T-helper 2 cell treated with Interferon-gamma antibody and Interleukin-4, amounts not matched to agents 5 μg/mL and 100 μg/mL, for 36 hours (primary cell): ENCODE measurements at regions not wholly inside any gene's neighbourhood (a gene's known extent, or its start where the extent isn't known, plus 50 kb on each side); places are given as distances from the start of the nearest gene placed in this dataset.

Source experiments
- DNase-seq: peaks from one replicate; pipeline ENCODE4 v3.0.0; 2021; ENCODE audit warnings: low spot score
- H3K27ac Mint-ChIP-seq: one replicate; pipeline ENCODE4 v1.8.0; 2021; ENCODE audit warnings: mild to moderate bottlenecking, mixed read lengths
- H3K27me3 Mint-ChIP-seq: one replicate; pipeline ENCODE4 v1.8.0; 2021; ENCODE audit warnings: low read depth, mixed read lengths
- H3K36me3 Mint-ChIP-seq: one replicate; pipeline ENCODE4 v1.8.0; 2021; ENCODE audit warnings: low read depth, mixed read lengths
- H3K4me1 Mint-ChIP-seq: one replicate; pipeline ENCODE4 v1.8.0; 2021; ENCODE audit warnings: low read depth, mixed read lengths
- H3K4me3 Mint-ChIP-seq: one replicate; pipeline ENCODE4 v1.8.0; 2022; ENCODE audit warnings: mild to moderate bottlenecking, moderate library complexity, mixed read lengths
- H3K9me3 Mint-ChIP-seq: one replicate; pipeline ENCODE4 v1.8.0; 2021; ENCODE audit warnings: mixed read lengths

- H3K9me3 Mint-ChIP-seq, result no peaks in the 10 kb centered on the region
- H3K4me1 Mint-ChIP-seq, result no peaks in the 10 kb centered on the region
- no peak overlapping the region for H3K4me3 Mint-ChIP-seq
- no peak for DNase-seq
- no peaks in the 10 kb centered on the region for H3K36me3 Mint-ChIP-seq
- H3K27ac Mint-ChIP-seq, result no peak overlapping the region
- H3K27me3 Mint-ChIP-seq, result no peaks in the 10 kb centered on the region
These were observed 81.9 kb upstream of the HEPHL1 start for GRCh38 chr11:93939084-93939760.

- H3K4me3 Mint-ChIP-seq, result no peak overlapping the region
- no peaks in the 10 kb centered on the region for H3K9me3 Mint-ChIP-seq
- H3K36me3 Mint-ChIP-seq, result no peaks in the 10 kb centered on the region
- no peaks in the 10 kb centered on the region for H3K4me1 Mint-ChIP-seq
- no peak for DNase-seq
- H3K27ac Mint-ChIP-seq, result no peak overlapping the region
- no peaks in the 10 kb centered on the region for H3K27me3 Mint-ChIP-seq
These were observed 80.8 kb upstream of the HEPHL1 start for GRCh38 chr11:93940395-93940794.

GRCh38 chr11:93942176-93942575, 79.0 kb upstream of the HEPHL1 start:
- Mint-ChIP-seq H3K4me1 (no peaks in the 10 kb centered on the region), H3K4me3 (no peak overlapping the region), H3K36me3 (no peaks in the 10 kb centered on the region), H3K27ac (no peak overlapping the region), H3K9me3 (no peaks in the 10 kb centered on the region), H3K27me3 (no peaks in the 10 kb centered on the region)
- DNase-seq, result no peak

GRCh38 chr11:93945596-93945995, 75.6 kb upstream of the HEPHL1 start:
- Mint-ChIP-seq H3K9me3 (no peaks in the 10 kb centered on the region), H3K36me3 (no peaks in the 10 kb centered on the region), H3K4me1 (no peaks in the 10 kb centered on the region), H3K4me3 (no peak overlapping the region), H3K27me3 (no peaks in the 10 kb centered on the region), H3K27ac (no peak overlapping the region)
- DNase-seq, result no peak

- no peak for DNase-seq
- Mint-ChIP-seq H3K27me3 (no peaks in the 10 kb centered on the region), H3K27ac (no peak overlapping the region), H3K4me1 (no peaks in the 10 kb centered on the region), H3K9me3 (no peaks in the 10 kb centered on the region), H3K36me3 (no peaks in the 10 kb centered on the region), H3K4me3 (no peak overlapping the region)
These were observed 68.9 kb upstream of the HEPHL1 start for GRCh38 chr11:93952082-93952780.

- Mint-ChIP-seq H3K4me3 (no peak overlapping the region), H3K27ac (no peak overlapping the region), H3K27me3 (peaks cover 2% of the 10 kb centered on the region), H3K4me1 (no peaks in the 10 kb centered on the region), H3K9me3 (no peaks in the 10 kb centered on the region), H3K36me3 (no peaks in the 10 kb centered on the region)
- DNase-seq, result no peak
These were observed 63.7 kb upstream of the HEPHL1 start for GRCh38 chr11:93957397-93957952.

- DNase-seq, result no peak
- Mint-ChIP-seq H3K9me3 (no peaks in the 10 kb centered on the region), H3K4me1 (no peaks in the 10 kb centered on the region), H3K27ac (no peak overlapping the region), H3K4me3 (no peak overlapping the region), H3K36me3 (no peaks in the 10 kb centered on the region), H3K27me3 (peaks cover 2% of the 10 kb centered on the region)
These were observed 62.2 kb upstream of the HEPHL1 start for GRCh38 chr11:93958991-93959390.

- Mint-ChIP-seq H3K27me3 (peaks cover 2% of the 10 kb centered on the region), H3K4me3 (no peak overlapping the region), H3K27ac (no peak overlapping the region), H3K4me1 (no peaks in the 10 kb centered on the region), H3K9me3 (no peaks in the 10 kb centered on the region), H3K36me3 (no peaks in the 10 kb centered on the region)
- DNase-seq, result no peak
These were observed 61.5 kb upstream of the HEPHL1 start for GRCh38 chr11:93959663-93960062.

GRCh38 chr11:93963072-93963471, 58.1 kb upstream of the HEPHL1 start:
- Mint-ChIP-seq H3K27me3 (peaks cover 2% of the 10 kb centered on the region), H3K4me1 (no peaks in the 10 kb centered on the region), H3K4me3 (no peak overlapping the region), H3K36me3 (no peaks in the 10 kb centered on the region), H3K27ac (no peak overlapping the region), H3K9me3 (no peaks in the 10 kb centered on the region)
- no peak for DNase-seq

GRCh38 chr11:93967258-93967657, 53.9 kb upstream of the HEPHL1 start:
- no peak overlapping the region for H3K4me3 Mint-ChIP-seq
- no peak overlapping the region for H3K27ac Mint-ChIP-seq
- no peaks in the 10 kb centered on the region for H3K36me3 Mint-ChIP-seq
- no peaks in the 10 kb centered on the region for H3K27me3 Mint-ChIP-seq
- no peaks in the 10 kb centered on the region for H3K9me3 Mint-ChIP-seq
- DNase-seq, result no peak
- H3K4me1 Mint-ChIP-seq, result no peaks in the 10 kb centered on the region

GRCh38 chr11:93967944-93968343, 53.2 kb upstream of the HEPHL1 start:
- Mint-ChIP-seq H3K4me1 (no peaks in the 10 kb centered on the region), H3K9me3 (no peaks in the 10 kb centered on the region), H3K4me3 (no peak overlapping the region), H3K27me3 (no peaks in the 10 kb centered on the region), H3K27ac (no peak overlapping the region), H3K36me3 (no peaks in the 10 kb centered on the region)
- DNase-seq, result no peak

GRCh38 chr11:93969925-93970922, 50.9 kb upstream of the HEPHL1 start:
- Mint-ChIP-seq H3K27me3 (no peaks in the 10 kb centered on the region), H3K27ac (no peak overlapping the region), H3K36me3 (no peaks in the 10 kb centered on the region), H3K9me3 (no peaks in the 10 kb centered on the region), H3K4me3 (no peak overlapping the region), H3K4me1 (no peaks in the 10 kb centered on the region)
- no peak for DNase-seq
